Ascending aorta (tissue), 2 donors: ENCODE measurements at regions not wholly inside any gene's neighbourhood (a gene's known extent, or its start where the extent isn't known, plus 50 kb on each side); places are given as distances from the start of the nearest gene placed in this dataset.
"Not testable (repeated sequence)": the region's sequence is repeated elsewhere in the genome, so short reads cannot be mapped to it uniquely, and the experiment has no call there.

Source experiments
- DNase-seq, 2 donors: peaks; one replicate each; pipeline ENCODE4 v3.0.0-alpha.2; 2019; ENCODE audit warnings: low spot score in 2 of 2
- H3K27ac ChIP-seq, 2 donors: fragments of 200-600 bp; sonication (generic); one replicate each; pipeline ENCODE4 v1.5.1; 2016 to 2017; ENCODE audit warnings: mild to moderate bottlenecking in 1 of 2
- H3K27me3 ChIP-seq: fragments of 200-600 bp; sonication (generic); one replicate; pipeline ENCODE4 v1.5.1; 2017
- H3K36me3 ChIP-seq, 2 donors: fragments of 200-600 bp; sonication (generic); one replicate each; pipeline ENCODE4 v1.5.1; 2016
- H3K4me1 ChIP-seq, 2 donors: fragments of 200-600 bp; sonication (generic); one replicate each; pipeline ENCODE4 v1.5.1; 2016 to 2017; ENCODE audit warnings: mild to moderate bottlenecking in 1 of 2
- H3K4me3 ChIP-seq, 2 donors: fragments of 200-600 bp; sonication (generic); one replicate each; pipeline ENCODE4 v1.5.1; 2016 to 2017; ENCODE audit warnings: mild to moderate bottlenecking in 1 of 2
- H3K9me3 ChIP-seq, 2 donors: fragments of 200-600 bp; sonication (generic); one replicate each; pipeline ENCODE4 v1.5.1; 2016
- CTCF ChIP-seq, 3 experiments: fragments of 200-600 bp in 2 of 3; fragments of 450-650 bp in 1 of 3; sonication (generic) in 2 of 3; IDR thresholded peaks; one replicate each; pipeline ENCODE4 v1.5.1; 2016 to 2019; ENCODE audit warnings: antibody characterized with exemption in 3 of 3, mild to moderate bottlenecking in 1 of 3, moderate library complexity in 1 of 3
- intact Hi-C: fragments of 100-400 bp; cut with DNase I; formaldehyde crosslinking; loops from one replicate; pipeline ENCODE4 v1.15.1; 2023

DNA sequence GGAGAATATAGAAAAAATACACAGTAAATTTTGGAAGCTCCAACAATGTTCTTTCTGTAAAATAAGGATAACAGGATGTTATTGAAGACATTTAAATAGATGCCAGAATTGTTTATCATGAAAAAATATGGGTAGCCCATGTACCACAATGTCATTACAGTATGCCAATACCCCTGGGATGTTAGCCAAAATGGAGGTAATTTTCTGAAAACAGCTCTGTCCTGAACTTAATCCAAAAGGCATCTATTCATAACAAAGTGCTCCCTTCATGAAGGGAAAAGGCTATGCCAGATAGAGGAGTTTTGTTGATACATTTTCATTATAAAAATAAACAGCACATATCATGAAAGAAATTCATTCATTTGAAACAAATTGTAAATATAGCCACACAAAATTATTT is 1902.6 kb upstream of the AGA start:
- no peak overlapping the region for H3K4me3 ChIP-seq
- H3K36me3 ChIP-seq, result no peaks in the 10 kb centered on the region
- intact Hi-C loops, result no loop called here
- no peak overlapping the region for H3K27ac ChIP-seq
- no peaks in the 10 kb centered on the region for H3K9me3 ChIP-seq
- no peaks in the 10 kb centered on the region for H3K27me3 ChIP-seq
- H3K4me1 ChIP-seq, result no peaks in the 10 kb centered on the region
- TF ChIP-seq CTCF (IDR thresholded peaks at IDR 0.05), result no peak
- DNase-seq, result no peak

GRCh38 chr4:179352221-179352620 is 1910.0 kb upstream of the AGA start:
- Histone ChIP-seq H3K4me1 (no peaks in the 10 kb centered on the region), H3K36me3 (no peaks in the 10 kb centered on the region), H3K9me3 (no peaks in the 10 kb centered on the region), H3K4me3 (no peak overlapping the region), H3K27ac (no peak overlapping the region), H3K27me3 (no peaks in the 10 kb centered on the region)
- intact Hi-C loops, result no loop called here
- no peak for TF ChIP-seq CTCF (IDR thresholded peaks at IDR 0.05)
- DNase-seq, result no peak

DNA sequence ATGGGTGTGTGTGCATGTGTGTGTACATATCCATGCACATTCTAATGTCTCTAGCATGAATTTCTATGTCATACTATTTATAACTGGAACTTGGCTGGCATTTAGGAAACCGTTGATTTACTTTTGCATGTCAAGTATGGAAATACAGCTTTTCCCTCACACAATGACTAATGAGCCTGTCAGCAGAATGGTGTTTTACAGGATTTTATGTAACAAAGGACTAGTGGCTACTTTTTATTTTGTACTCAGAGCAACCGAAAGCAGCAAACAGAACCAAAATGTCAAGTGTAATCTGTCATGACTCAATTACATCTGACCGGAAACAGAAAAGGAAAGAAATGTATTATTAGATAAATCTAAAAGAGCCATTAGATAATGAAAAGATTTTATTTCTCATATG is 1911.5 kb upstream of the AGA start:
- no peak overlapping the region for H3K27ac ChIP-seq
- H3K36me3 ChIP-seq, result no peaks in the 10 kb centered on the region
- H3K4me1 ChIP-seq, result no peaks in the 10 kb centered on the region
- intact Hi-C loops, result no loop called here
- no peak for TF ChIP-seq CTCF (IDR thresholded peaks at IDR 0.05)
- no peak overlapping the region for H3K4me3 ChIP-seq
- DNase-seq, result no peak
- H3K27me3 ChIP-seq, result no peaks in the 10 kb centered on the region
- H3K9me3 ChIP-seq, result no peaks in the 10 kb centered on the region

DNA sequence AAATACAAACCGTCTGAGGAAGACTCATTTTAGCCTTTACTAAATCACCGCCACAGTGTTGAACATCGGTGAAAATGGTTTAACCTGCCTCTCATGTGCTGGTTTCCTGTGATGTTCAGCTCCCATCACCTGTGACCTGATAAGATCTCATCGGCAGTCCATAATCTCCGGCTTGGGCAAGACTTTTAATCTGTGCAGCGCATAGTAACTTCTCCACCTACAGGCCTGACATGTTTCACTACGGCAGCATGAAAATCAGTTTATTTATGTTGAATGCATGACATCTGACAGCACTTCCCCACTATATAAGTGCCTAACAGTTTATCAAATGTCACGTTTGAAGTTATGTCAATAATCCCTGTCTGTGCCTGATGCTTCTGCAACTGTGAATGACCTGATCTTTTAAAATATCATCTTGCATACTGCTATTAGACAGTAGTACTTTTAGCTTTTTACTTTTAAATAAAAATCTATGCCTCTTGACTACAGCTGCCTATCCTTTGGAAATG is 1919.8 kb upstream of the AGA start:
- intact Hi-C loops, result no loop called here

DNA sequence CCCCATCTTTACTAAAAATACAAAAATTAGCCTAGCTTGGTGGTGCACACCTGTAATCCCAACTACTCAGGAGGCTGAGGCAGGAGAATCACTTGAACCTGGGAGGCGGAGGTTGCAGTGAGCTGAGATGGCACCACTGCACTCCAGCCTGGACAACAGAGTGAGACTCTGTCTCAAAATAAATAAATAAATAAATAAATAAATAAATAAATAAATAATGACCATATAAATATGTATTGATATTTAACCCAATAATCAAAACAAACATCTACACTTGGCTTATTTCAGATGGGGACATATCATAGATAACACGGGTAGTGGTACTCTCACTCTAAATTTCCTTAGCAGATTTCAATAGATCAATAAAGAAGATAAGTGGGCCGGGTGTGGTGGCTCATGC is 1923.7 kb upstream of the AGA start:
- H3K27me3 ChIP-seq, H3K4me1 ChIP-seq, H3K27ac ChIP-seq, H3K36me3 ChIP-seq, H3K4me3 ChIP-seq, H3K9me3 ChIP-seq, DNase-seq, intact Hi-C loops: not testable (repeated sequence)

More for the DNA sequence above, 1919.8 kb upstream of the AGA start:
- no peak for DNase-seq
- Histone ChIP-seq H3K27me3 (no peaks in the 10 kb centered on the region), H3K4me3 (no peak overlapping the region), H3K27ac (no peak overlapping the region), H3K4me1 (no peaks in the 10 kb centered on the region), H3K9me3 (no peaks in the 10 kb centered on the region), H3K36me3 (no peaks in the 10 kb centered on the region)
- TF ChIP-seq CTCF (IDR thresholded peaks at IDR 0.05), result no peak

DNA sequence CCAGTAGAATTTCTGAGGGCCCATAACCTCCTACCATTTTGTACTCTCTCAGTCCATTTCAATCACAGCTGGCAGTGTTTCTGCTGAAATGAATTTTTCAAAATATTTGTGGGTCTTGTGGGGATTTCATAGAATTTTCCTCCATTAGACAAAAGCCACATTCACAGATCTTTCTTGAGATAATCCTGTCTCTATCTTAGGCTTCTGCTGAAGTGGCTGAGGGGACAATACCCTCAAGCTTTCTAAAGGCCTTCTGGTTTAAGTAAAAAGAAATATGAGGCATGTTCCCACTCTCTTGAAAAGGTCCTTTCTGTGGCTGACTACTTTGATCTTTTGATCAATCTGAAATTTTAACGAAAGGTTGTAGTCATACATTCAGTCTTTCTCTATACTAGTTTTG is 1930.0 kb upstream of the AGA start:
- Histone ChIP-seq H3K4me1 (no peaks in the 10 kb centered on the region), H3K27me3 (no peaks in the 10 kb centered on the region), H3K36me3 (no peaks in the 10 kb centered on the region), H3K9me3 (no peaks in the 10 kb centered on the region), H3K4me3 (no peak overlapping the region), H3K27ac (no peak overlapping the region)
- no peak for TF ChIP-seq CTCF (IDR thresholded peaks at IDR 0.05)
- DNase-seq, result no peak
- intact Hi-C loops, result no loop called here
